Astrocyte (in vitro differentiated cells and primary cell): ENCODE measurements at regions not wholly inside any gene's neighbourhood (a gene's known extent, or its start where the extent isn't known, plus 50 kb on each side); places are given as distances from the start of the nearest gene placed in this dataset.

Experiments
- DNase-seq: peaks from one replicate; pipeline ENCODE4 v3.0.0-alpha.2; 2010; ENCODE audit warnings: low read depth
- FAIRE-seq: peaks from 2 replicates; lab custom pipeline; 2011; peaks lifted over from hg19 to GRCh38; lab: Jason Lieb, UNC
- H2AFZ ChIP-seq: 2 replicates; pipeline ENCODE4 v1.6.0; 2012; ENCODE audit warnings: low read depth, low read length, inconsistent platforms
- H3K27ac ChIP-seq: 2 replicates; pipeline ENCODE4 v1.5.1; 2011; ENCODE audit warnings: low read depth, low read length, inconsistent platforms
- H3K27me3 ChIP-seq: 2 replicates; pipeline ENCODE4 v1.6.0; 2011; ENCODE audit warnings: low read length, inconsistent platforms; ENCODE audit not compliant: insufficient read depth
- H3K36me3 ChIP-seq: 2 replicates; pipeline ENCODE4 v1.5.1; 2011; ENCODE audit warnings: low read length, inconsistent platforms; ENCODE audit not compliant: insufficient read depth
- H3K4me1 ChIP-seq: 2 replicates; pipeline ENCODE4 v1.5.1; 2011; ENCODE audit warnings: low read length, inconsistent platforms; ENCODE audit not compliant: insufficient read depth
- H3K4me2 ChIP-seq: 2 replicates; pipeline ENCODE4 v1.6.0; 2012; ENCODE audit warnings: low read length, inconsistent platforms
- H3K4me3 ChIP-seq: 2 replicates; pipeline ENCODE4 v1.5.1; 2011; ENCODE audit warnings: low read depth, mild to moderate bottlenecking, low read length, inconsistent platforms; ENCODE audit not compliant: insufficient read depth
- H3K79me2 ChIP-seq: 2 replicates; pipeline ENCODE4 v1.6.0; 2012; ENCODE audit warnings: mild to moderate bottlenecking, low read length, inconsistent platforms; ENCODE audit not compliant: insufficient read depth
- H3K9ac ChIP-seq: 2 replicates; pipeline ENCODE4 v1.6.0; 2012; ENCODE audit warnings: mild to moderate bottlenecking, low read length, inconsistent platforms
- H3K9me3 ChIP-seq: 2 replicates; pipeline ENCODE4 v1.5.1; 2012; ENCODE audit warnings: low read depth, mild to moderate bottlenecking, low read length, inconsistent platforms; ENCODE audit not compliant: insufficient read depth
- H4K20me1 ChIP-seq: 2 replicates; pipeline ENCODE4 v1.6.0; 2012; ENCODE audit warnings: low read length, inconsistent platforms; ENCODE audit not compliant: insufficient read depth
- H3K27ac Mint-ChIP-seq: one replicate; pipeline ENCODE4 v1.8.0; 2021; ENCODE audit warnings: mild to moderate bottlenecking, mixed read lengths; ENCODE audit not compliant: unreplicated experiment
- H3K27me3 Mint-ChIP-seq: one replicate; pipeline ENCODE4 v1.8.0; 2021; ENCODE audit warnings: low read depth, mixed read lengths; ENCODE audit not compliant: unreplicated experiment
- H3K36me3 Mint-ChIP-seq: one replicate; pipeline ENCODE4 v1.8.0; 2021; ENCODE audit warnings: low read depth, mixed read lengths; ENCODE audit not compliant: unreplicated experiment
- H3K4me1 Mint-ChIP-seq: one replicate; pipeline ENCODE4 v1.8.0; 2021; ENCODE audit warnings: low read depth, mixed read lengths; ENCODE audit not compliant: unreplicated experiment
- H3K4me3 Mint-ChIP-seq: one replicate; pipeline ENCODE4 v1.8.0; 2021; ENCODE audit warnings: mild to moderate bottlenecking, moderate library complexity, mixed read lengths; ENCODE audit not compliant: unreplicated experiment
- H3K9me3 Mint-ChIP-seq: one replicate; pipeline ENCODE4 v1.8.0; 2021; ENCODE audit warnings: mild to moderate bottlenecking, mixed read lengths; ENCODE audit not compliant: unreplicated experiment
- CTCF ChIP-seq: IDR thresholded peaks from 2 replicates; pipeline ENCODE4 v1.5.1; 2011; ENCODE audit warnings: low read depth, mild to moderate bottlenecking, inconsistent platforms, low read length, moderate library complexity; ENCODE audit not compliant: insufficient read depth
- EZH2 ChIP-seq: IDR thresholded peaks from 2 replicates; pipeline ENCODE4 v1.6.1; 2012; ENCODE audit warnings: mild to moderate bottlenecking, low read length, inconsistent platforms; ENCODE audit not compliant: insufficient read depth

- H4K20me1 ChIP-seq: peaks cover 49% of the 10 kb centered on the region
- H3K4me2 ChIP-seq: peak overlapping the region; percentile 83
- peak overlapping the region; percentile 80 for H3K9ac ChIP-seq
- peaks cover 81% of the 10 kb centered on the region for H3K4me1 ChIP-seq
- FAIRE-seq (no peak), DNase-seq (no peak)
- Mint-ChIP-seq H3K27me3 (no peaks in the 10 kb centered on the region), H3K4me1 (peaks cover 83% of the 10 kb centered on the region), H3K9me3 (no peaks in the 10 kb centered on the region), H3K27ac (peak overlapping the region; percentile 100), H3K36me3 (peaks cover 21% of the 10 kb centered on the region), H3K4me3 (no peak overlapping the region)
- peaks cover 27% of the 10 kb centered on the region for H3K36me3 ChIP-seq
- peaks cover 98% of the 10 kb centered on the region for H3K79me2 ChIP-seq
- TF ChIP-seq CTCF (no peak), EZH2 (no peak)
- H3K9me3 ChIP-seq: no peaks in the 10 kb centered on the region
- peak overlapping the region; percentile 99 for H3K27ac ChIP-seq
- H2AFZ ChIP-seq: no peak overlapping the region
- peak overlapping the region; percentile 48 for H3K4me3 ChIP-seq
- no peaks in the 10 kb centered on the region for H3K27me3 ChIP-seq
Measured at GRCh38 chr7:130904792-130905191, 170.8 kb upstream of the KLF14 start.

- Histone ChIP-seq H3K79me2 (peaks cover 98% of the 10 kb centered on the region), H3K27ac (peak overlapping the region; percentile 99), H3K27me3 (no peaks in the 10 kb centered on the region), H3K4me2 (peak overlapping the region; percentile 83), H3K9ac (peak overlapping the region; percentile 80), H4K20me1 (peaks cover 46% of the 10 kb centered on the region), H3K4me1 (peaks cover 67% of the 10 kb centered on the region), H3K36me3 (peaks cover 21% of the 10 kb centered on the region), H3K9me3 (no peaks in the 10 kb centered on the region), H3K4me3 (peak overlapping the region; percentile 7), H2AFZ (no peak overlapping the region)
- no peaks in the 10 kb centered on the region for H3K27me3 Mint-ChIP-seq
- peaks cover 78% of the 10 kb centered on the region for H3K4me1 Mint-ChIP-seq
- FAIRE-seq: no peak
- H3K9me3 Mint-ChIP-seq: no peaks in the 10 kb centered on the region
- peaks cover 25% of the 10 kb centered on the region for H3K36me3 Mint-ChIP-seq
- no peak for DNase-seq
- H3K27ac Mint-ChIP-seq: peak overlapping the region; percentile 100
- no peak overlapping the region for H3K4me3 Mint-ChIP-seq
- TF ChIP-seq EZH2 (no peak), CTCF (no peak)
Measured at GRCh38 chr7:130906575-130906974, 172.6 kb upstream of the KLF14 start.

GRCh38 chr7:130907439-130907838, 173.4 kb upstream of the KLF14 start:
- no peak for FAIRE-seq
- H3K9me3 Mint-ChIP-seq: no peaks in the 10 kb centered on the region
- Histone ChIP-seq H3K9ac (peak overlapping the region; percentile 40), H3K79me2 (peaks cover 98% of the 10 kb centered on the region), H3K9me3 (no peaks in the 10 kb centered on the region), H2AFZ (no peak overlapping the region), H3K27me3 (no peaks in the 10 kb centered on the region), H3K4me1 (peaks cover 59% of the 10 kb centered on the region), H3K4me2 (peak overlapping the region; percentile 73), H3K36me3 (peaks cover 19% of the 10 kb centered on the region), H3K4me3 (peak overlapping the region; percentile 41), H4K20me1 (peaks cover 41% of the 10 kb centered on the region), H3K27ac (peak overlapping the region; percentile 99)
- no peak for DNase-seq
- TF ChIP-seq CTCF: no peak
- no peak for TF ChIP-seq EZH2
- peak overlapping the region; percentile 56 for H3K27ac Mint-ChIP-seq
- peaks cover 69% of the 10 kb centered on the region for H3K4me1 Mint-ChIP-seq
- no peaks in the 10 kb centered on the region for H3K27me3 Mint-ChIP-seq
- H3K4me3 Mint-ChIP-seq: peak overlapping the region; percentile 64
- peaks cover 21% of the 10 kb centered on the region for H3K36me3 Mint-ChIP-seq
